ENCODE measurements at regions not wholly inside any gene's neighbourhood (a gene's known extent, or its start where the extent isn't known, plus 50 kb on each side); places are given as distances from the start of the nearest gene placed in this dataset.
A peak's percentile ranks its signal among the peaks of the same experiment; 100 is the strongest.

DNA sequence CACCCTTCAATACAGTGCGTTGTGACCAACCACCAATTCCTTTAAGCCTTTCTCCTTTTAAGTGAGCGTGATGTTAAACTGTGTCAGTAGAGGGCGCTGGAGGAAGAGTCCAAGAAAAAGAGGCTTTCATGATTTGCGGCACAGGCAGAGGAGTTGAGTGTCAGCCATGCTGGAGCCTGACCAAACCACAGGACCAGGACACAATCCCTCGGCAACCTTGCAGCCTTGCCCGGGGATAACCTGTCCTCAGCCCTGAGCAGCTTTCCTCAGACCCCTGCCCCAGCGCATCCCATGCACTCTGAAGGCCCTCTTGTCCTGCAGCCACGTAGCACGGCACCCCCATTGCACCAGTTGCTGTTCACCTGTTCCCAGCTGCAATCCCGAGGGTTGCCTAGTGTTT lies 53.5 kb upstream of the SMIM31 start:
- Histone ChIP-seq H3K18ac (ENCODE audit: insufficient read length, low read depth, low read length) (peak overlapping the region; percentile 23), H3K27ac (ENCODE audit: insufficient read length, low read depth, low read length) (no peak overlapping the region), H2BK120ac (ENCODE audit: low read depth, low read length, poor library complexity, severe bottlenecking) (no peak overlapping the region), H4K8ac (replicated peaks; ENCODE audit: insufficient read length, low read depth, low read length) (no peak overlapping the region), H3K79me2 (ENCODE audit: insufficient read depth, low read length) (no peaks in the 10 kb centered on the region), H3K4ac (ENCODE audit: low read depth, low read length) (no peak overlapping the region), H2BK20ac (ENCODE audit: low read depth, low read length, poor library complexity, severe bottlenecking) (no peak overlapping the region), H3T11ph (ENCODE audit: low read length) (no peak overlapping the region), H4K5ac (ENCODE audit: insufficient read length, low read depth, low read length) (peak overlapping the region; percentile 15), H3K9ac (ENCODE audit: extremely low read depth, insufficient read length, low read length) (no peak overlapping the region), H2BK12ac (ENCODE audit: insufficient read length, low read depth, low read length) (no peak overlapping the region), H2AK5ac (ENCODE audit: insufficient read length, low read length) (no peak overlapping the region), H3K23me2 (ENCODE audit: insufficient read length, low read depth, low read length, poor library complexity, severe bottlenecking) (no peaks in the 10 kb centered on the region), H4K91ac (ENCODE audit: insufficient read length, low read depth, low read length) (no peak overlapping the region), H3K4me2 (ENCODE audit: insufficient read depth, insufficient read length, low read length) (no peak overlapping the region), H2BK15ac (ENCODE audit: low read depth, low read length) (no peak overlapping the region), H3K9me3 (ENCODE audit: control insufficient read depth, low read depth, low read length) (no peaks in the 10 kb centered on the region), H4K20me1 (ENCODE audit: control insufficient read depth, insufficient read depth, insufficient read length) (no peaks in the 10 kb centered on the region), H3K56ac (ENCODE audit: insufficient read length, low read depth, low read length) (no peak overlapping the region), H3K4me1 (ENCODE audit: insufficient read depth, low read length) (no peaks in the 10 kb centered on the region), H3K27me3 (ENCODE audit: insufficient read depth, low read length) (no peaks in the 10 kb centered on the region), H2AFZ (ENCODE audit: low read length) (no peak overlapping the region), H3K23ac (ENCODE audit: insufficient read length, low read depth, low read length) (no peak overlapping the region), H2BK5ac (ENCODE audit: insufficient read length, low read length) (no peak overlapping the region), H3K14ac (ENCODE audit: insufficient read depth, low read length) (no peak overlapping the region), H3K79me1 (ENCODE audit: insufficient read depth, low read depth, low read length, poor library complexity, severe bottlenecking) (no peaks in the 10 kb centered on the region)
- H3K9me3 Mint-ChIP-seq = no peaks in the 10 kb centered on the region; a peak in 1 of 5 replicates
- no peak overlapping the region; a peak in 1 of 7 replicates for H3K27ac Mint-ChIP-seq
- H3K27me3 Mint-ChIP-seq (ENCODE audit: low read depth) = no peaks in the 10 kb centered on the region
- 0 out of 7 replicates have a peak, but pooled peaks cover 0 to 2% (median 0%) of the 10 kb centered on the region in 3 experiments for H3K36me3 Mint-ChIP-seq (ENCODE audit: insufficient read depth in 1 of 3, low read depth in 3 of 3)
- no peak overlapping the region for H3K4me3 Mint-ChIP-seq
- TF ChIP-seq, protein P1, sequence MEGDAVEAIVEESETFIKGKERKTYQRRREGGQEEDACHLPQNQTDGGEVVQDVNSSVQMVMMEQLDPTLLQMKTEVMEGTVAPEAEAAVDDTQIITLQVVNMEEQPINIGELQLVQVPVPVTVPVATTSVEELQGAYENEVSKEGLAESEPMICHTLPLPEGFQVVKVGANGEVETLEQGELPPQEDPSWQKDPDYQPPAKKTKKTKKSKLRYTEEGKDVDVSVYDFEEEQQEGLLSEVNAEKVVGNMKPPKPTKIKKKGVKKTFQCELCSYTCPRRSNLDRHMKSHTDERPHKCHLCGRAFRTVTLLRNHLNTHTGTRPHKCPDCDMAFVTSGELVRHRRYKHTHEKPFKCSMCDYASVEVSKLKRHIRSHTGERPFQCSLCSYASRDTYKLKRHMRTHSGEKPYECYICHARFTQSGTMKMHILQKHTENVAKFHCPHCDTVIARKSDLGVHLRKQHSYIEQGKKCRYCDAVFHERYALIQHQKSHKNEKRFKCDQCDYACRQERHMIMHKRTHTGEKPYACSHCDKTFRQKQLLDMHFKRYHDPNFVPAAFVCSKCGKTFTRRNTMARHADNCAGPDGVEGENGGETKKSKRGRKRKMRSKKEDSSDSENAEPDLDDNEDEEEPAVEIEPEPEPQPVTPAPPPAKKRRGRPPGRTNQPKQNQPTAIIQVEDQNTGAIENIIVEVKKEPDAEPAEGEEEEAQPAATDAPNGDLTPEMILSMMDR (conservative IDR thresholded peaks at IDR 0.05) = peak; percentile 78
- peak; percentile 75 for DNase-seq
- H3K4me1 Mint-ChIP-seq = peaks cover 0 to 3% of the 10 kb centered on the region in 2 experiments; a peak in 1 of 4 replicates
- WGBS (ENCODE audit: extremely low coverage, insufficient read length, low lambda C conversion rate) = no CpG with 5 or more reads among the region's 10 CpGs
